ENCODE measurements at regions not wholly inside any gene's neighbourhood (a gene's known extent, or its start where the extent isn't known, plus 50 kb on each side); places are given as distances from the start of the nearest gene placed in this dataset.
A peak's percentile ranks its signal among the peaks of the same experiment; 100 is the strongest.
"Not testable (repeated sequence)": the region's sequence is repeated elsewhere in the genome, so short reads cannot be mapped to it uniquely, and the experiment has no call there.

DNA sequence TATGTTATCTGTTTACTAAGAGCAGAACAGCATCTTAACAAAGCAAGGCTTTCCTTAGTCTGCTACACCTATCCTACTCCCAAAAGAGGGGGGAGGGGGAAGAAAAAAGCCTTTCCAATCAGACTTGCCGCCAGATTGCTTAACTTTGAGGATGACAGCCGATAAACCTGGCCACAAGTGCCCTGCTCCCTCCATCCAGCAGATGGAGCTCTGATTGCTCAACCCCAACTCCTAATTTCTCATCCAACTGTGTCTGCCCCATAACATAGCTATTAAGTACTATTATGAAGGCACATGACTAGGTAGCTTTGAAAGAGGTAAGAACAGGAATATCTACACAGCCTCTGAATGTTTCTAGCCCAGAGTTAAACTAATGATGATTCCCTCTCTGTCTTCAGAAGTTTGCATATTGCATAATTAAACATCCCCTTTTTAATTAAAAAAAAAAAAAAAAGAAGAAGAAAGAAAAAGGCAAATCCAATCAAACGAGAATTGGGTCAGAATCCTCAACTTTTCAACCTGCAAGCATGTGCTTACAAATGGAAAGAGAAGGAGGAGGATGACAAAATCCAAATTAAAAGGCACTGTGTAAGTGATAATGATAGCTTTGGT lies 247.4 kb downstream of the GALC start:
- peak; percentile 53 for DNase-seq (ENCODE audit: low read depth)
- no peak for TF ChIP-seq MYC (IDR thresholded peaks at IDR 0.05; ENCODE audit: low read depth, low read length)
- TF ChIP-seq, protein P1, sequence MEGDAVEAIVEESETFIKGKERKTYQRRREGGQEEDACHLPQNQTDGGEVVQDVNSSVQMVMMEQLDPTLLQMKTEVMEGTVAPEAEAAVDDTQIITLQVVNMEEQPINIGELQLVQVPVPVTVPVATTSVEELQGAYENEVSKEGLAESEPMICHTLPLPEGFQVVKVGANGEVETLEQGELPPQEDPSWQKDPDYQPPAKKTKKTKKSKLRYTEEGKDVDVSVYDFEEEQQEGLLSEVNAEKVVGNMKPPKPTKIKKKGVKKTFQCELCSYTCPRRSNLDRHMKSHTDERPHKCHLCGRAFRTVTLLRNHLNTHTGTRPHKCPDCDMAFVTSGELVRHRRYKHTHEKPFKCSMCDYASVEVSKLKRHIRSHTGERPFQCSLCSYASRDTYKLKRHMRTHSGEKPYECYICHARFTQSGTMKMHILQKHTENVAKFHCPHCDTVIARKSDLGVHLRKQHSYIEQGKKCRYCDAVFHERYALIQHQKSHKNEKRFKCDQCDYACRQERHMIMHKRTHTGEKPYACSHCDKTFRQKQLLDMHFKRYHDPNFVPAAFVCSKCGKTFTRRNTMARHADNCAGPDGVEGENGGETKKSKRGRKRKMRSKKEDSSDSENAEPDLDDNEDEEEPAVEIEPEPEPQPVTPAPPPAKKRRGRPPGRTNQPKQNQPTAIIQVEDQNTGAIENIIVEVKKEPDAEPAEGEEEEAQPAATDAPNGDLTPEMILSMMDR (IDR thresholded peaks at IDR 0.05; ENCODE audit: low read depth, low read length), result peak; percentile 84
- H3K4me3 ChIP-seq (ENCODE audit: low read depth, low read length), result no peak overlapping the region

DNA sequence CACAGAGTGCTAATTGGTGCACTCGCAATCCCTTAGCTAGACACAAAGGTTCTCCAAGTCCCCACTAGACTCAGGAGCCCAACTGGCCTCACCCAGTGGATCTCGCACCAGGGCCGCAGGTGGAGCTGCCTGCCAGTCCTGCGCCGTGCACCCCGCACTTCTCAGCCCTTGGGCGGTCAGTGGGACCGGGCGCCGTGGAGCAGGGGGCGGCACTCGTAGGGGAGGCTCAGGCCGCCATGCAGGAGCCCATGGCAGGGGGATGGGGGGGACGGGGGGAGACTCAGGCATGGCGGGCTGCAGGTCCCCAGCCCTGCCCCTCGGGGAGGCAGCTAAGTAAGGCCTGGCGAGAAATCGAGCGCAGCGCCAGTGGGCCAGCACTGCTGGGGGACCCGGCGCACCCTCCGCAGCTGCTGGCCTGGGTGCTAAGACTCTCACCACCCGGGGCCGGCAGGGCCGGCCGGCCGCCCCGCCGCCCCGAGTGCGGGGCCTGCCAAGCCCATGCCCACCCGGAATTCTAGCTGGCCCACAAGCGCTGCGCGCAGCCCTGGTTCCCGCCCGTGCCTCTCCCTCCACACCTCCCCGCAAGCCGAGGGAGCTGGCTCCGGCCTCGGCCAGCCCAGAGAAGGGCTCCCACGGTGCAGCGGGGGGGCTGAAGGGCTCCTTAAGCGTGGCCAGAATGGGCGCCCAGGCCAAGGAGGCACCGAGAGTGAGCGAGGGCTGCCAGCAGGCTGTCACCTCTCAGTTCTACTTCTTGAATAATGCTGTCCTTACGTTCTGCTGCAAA lies 258.2 kb downstream of the GALC start:
- DNase-seq (ENCODE audit: low read depth); H3K4me3 ChIP-seq (ENCODE audit: low read depth, low read length): not testable (repeated sequence)

DNA sequence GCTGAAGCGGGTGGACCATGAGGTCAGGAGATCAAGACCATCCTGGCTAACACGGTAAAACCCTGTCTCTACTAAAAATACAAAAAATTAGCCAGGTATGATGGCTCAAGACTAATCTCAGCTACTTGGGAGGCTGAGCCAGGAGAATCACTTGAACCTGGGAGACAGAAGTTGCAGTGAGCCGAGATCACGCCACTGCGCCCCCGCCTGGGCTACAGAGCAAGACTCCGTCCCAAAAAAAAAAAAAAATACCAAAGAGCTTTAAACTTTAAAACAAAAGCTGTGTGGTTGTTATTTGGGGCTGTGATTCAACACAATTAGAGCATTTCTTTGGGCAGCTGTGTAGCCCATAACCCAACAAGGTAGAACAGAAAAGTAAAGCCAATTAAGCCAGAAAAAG lies 259.9 kb downstream of the GALC start:
- not testable (repeated sequence) for DNase-seq (ENCODE audit: low read depth); H3K4me3 ChIP-seq (ENCODE audit: low read depth, low read length)

DNA sequence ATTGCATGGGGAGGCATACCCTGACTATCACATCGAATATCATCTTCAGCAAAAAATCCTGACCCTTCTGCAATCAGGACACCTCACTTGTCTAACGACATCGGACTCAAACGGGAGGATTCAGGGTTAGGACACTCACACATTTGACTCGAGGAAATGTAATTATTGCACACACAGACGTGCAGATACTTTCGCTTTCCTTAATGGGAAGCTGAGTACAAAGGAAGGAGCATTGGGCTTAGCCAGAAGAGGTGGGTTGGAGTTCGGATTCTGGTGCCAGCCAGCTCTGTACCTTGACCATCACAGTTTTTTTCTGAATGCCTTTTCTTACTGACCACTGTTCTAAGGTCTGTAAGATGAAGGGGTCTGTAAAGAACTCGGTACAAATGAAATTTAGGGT lies 260.4 kb downstream of the GALC start:
- no peak for TF ChIP-seq MYC (IDR thresholded peaks at IDR 0.05; ENCODE audit: low read depth, low read length)
- no peak for TF ChIP-seq POLR2A (IDR thresholded peaks at IDR 0.05; ENCODE audit: extremely low read depth, insufficient read length)
- TF ChIP-seq, protein P1 (IDR thresholded peaks at IDR 0.05; ENCODE audit: low read depth, low read length), result no peak
- TF ChIP-seq, protein P2, sequence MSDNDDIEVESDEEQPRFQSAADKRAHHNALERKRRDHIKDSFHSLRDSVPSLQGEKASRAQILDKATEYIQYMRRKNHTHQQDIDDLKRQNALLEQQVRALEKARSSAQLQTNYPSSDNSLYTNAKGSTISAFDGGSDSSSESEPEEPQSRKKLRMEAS (IDR thresholded peaks at IDR 0.05; ENCODE audit: low read depth, low read length), result no peak
- H3K4me3 ChIP-seq (ENCODE audit: low read depth, low read length), result no peak overlapping the region

DNA sequence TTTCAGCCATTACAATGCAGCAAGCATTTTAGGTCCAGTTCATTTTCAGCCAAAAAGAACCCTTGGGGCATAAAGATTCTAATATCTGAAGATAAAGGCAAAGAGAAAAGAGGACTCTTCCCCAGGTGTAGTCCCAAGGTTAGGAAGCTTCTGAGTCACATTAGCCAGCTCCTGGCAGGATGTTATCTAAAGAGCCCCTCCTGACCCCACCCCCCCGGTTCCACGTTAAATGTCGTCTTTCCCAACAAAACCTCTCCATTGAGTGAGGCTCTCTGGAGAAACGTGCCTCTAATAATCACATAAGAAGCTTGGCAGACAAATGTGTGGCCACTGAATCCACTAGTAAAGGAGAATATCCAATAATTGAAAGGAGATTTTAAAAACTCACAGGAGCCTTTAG lies 267.7 kb downstream of the GALC start:
- no peak for DNase-seq (ENCODE audit: low read depth)
- H3K4me3 ChIP-seq (ENCODE audit: low read depth, low read length), result no peak overlapping the region
- TF ChIP-seq, protein P2 (IDR thresholded peaks at IDR 0.05; ENCODE audit: low read depth, low read length), result no peak
- no peak for TF ChIP-seq MYC (IDR thresholded peaks at IDR 0.05; ENCODE audit: low read depth, low read length)
- TF ChIP-seq, protein P1 (IDR thresholded peaks at IDR 0.05; ENCODE audit: low read depth, low read length), result no peak
- no peak for TF ChIP-seq POLR2A (IDR thresholded peaks at IDR 0.05; ENCODE audit: extremely low read depth, insufficient read length)

More for the DNA sequence above, 260.4 kb downstream of the GALC start:
- DNase-seq (ENCODE audit: low read depth), result no peak

DNA sequence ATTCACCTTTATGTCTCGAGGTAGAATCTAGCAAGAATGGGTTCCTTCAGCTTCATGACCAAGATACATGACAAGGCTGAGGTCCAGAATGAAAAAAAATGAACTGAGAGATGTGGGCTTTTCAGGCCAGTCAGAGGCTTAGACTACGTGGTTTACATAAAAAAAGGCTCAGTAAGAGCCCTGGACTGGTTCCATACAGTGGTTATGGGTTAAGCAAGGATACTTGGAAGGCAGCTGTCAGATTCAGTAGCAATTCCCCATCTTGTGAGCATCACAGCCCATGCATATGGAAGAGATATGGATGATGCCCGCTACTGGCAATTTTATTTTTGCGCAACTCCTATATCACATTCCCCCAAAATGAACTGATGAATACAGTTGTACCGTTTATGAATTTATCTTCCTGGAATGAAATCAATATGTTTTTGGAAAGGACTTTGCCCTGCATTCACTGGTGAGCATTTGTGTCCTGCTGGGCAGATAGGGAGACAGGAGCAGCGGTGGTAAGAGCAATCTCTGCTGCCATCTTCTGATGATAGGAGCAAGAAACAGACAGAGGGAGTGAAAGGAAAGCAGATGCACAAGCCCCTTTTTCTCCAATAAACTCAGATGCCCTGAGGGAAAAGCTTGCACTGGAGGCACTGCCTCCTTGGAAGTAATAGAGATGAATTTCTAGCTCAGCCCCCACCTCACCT lies 280.4 kb downstream of the GALC start:
- no peak for DNase-seq (ENCODE audit: low read depth)
- TF ChIP-seq, protein P2 (IDR thresholded peaks at IDR 0.05; ENCODE audit: low read depth, low read length), result no peak
- TF ChIP-seq MYC (IDR thresholded peaks at IDR 0.05; ENCODE audit: low read depth, low read length) (no peak), POLR2A (IDR thresholded peaks at IDR 0.05; ENCODE audit: extremely low read depth, insufficient read length) (no peak)
- TF ChIP-seq, protein P1 (IDR thresholded peaks at IDR 0.05; ENCODE audit: low read depth, low read length), result no peak
- no peak overlapping the region for H3K4me3 ChIP-seq (ENCODE audit: low read depth, low read length)

Data from NB4 (cell line).